ENCODE measurements at regions not wholly inside any gene's neighbourhood (a gene's known extent, or its start where the extent isn't known, plus 50 kb on each side); places are given as distances from the start of the nearest gene placed in this dataset.
A peak's percentile ranks its signal among the peaks of the same experiment; 100 is the strongest.
"Not testable (repeated sequence)": the region's sequence is repeated elsewhere in the genome, so short reads cannot be mapped to it uniquely, and the experiment has no call there.

GRCh38 chr5:125412561-125413495 is 666.4 kb upstream of the ZNF608 start:
- peak; percentile 58 for DNase-seq (ENCODE audit: low spot score)

GRCh38 chr5:125413496-125414274 is 667.2 kb upstream of the ZNF608 start:
- no peak for DNase-seq (ENCODE audit: low spot score)

GRCh38 chr5:125415126-125415525 is 668.7 kb upstream of the ZNF608 start:
- DNase-seq (ENCODE audit: low spot score) = no peak

GRCh38 chr5:125416055-125416454 is 669.6 kb upstream of the ZNF608 start:
- DNase-seq (ENCODE audit: low spot score) = no peak

- DNase-seq (ENCODE audit: low spot score) = no peak
These were observed 674.6 kb upstream of the ZNF608 start for GRCh38 chr5:125421006-125421405.

- no peak for DNase-seq (ENCODE audit: low spot score)
These were observed 675.9 kb upstream of the ZNF608 start for GRCh38 chr5:125422342-125422741.

- no peak for DNase-seq (ENCODE audit: low spot score)
These were observed 678.1 kb upstream of the ZNF608 start for GRCh38 chr5:125424402-125425141.

GRCh38 chr5:125429498-125429897 is 683.1 kb upstream of the ZNF608 start:
- no peak for DNase-seq (ENCODE audit: low spot score)

- no peak for DNase-seq (ENCODE audit: low spot score)
These were observed 687.0 kb upstream of the ZNF608 start for GRCh38 chr5:125433457-125433856.

GRCh38 chr5:125439243-125439642 is 692.8 kb upstream of the ZNF608 start:
- no peak for DNase-seq (ENCODE audit: low spot score)

- DNase-seq (ENCODE audit: low spot score) = no peak
These were observed 694.5 kb upstream of the ZNF608 start for GRCh38 chr5:125440905-125441304.

GRCh38 chr5:125446986-125447385 is 700.5 kb upstream of the ZNF608 start:
- no peak for DNase-seq (ENCODE audit: low spot score)

- DNase-seq (ENCODE audit: low spot score) = no peak
These were observed 704.3 kb upstream of the ZNF608 start for GRCh38 chr5:125450771-125451170.

GRCh38 chr5:125451622-125452021 is 705.2 kb upstream of the ZNF608 start:
- DNase-seq (ENCODE audit: low spot score) = no peak

- no peak for DNase-seq (ENCODE audit: low spot score)
These were observed 706.6 kb upstream of the ZNF608 start for GRCh38 chr5:125452991-125453390.

GRCh38 chr5:125455041-125455440 is 708.6 kb upstream of the ZNF608 start:
- no peak for DNase-seq (ENCODE audit: low spot score)

- not testable (repeated sequence) for DNase-seq (ENCODE audit: low spot score)
These were observed 709.6 kb upstream of the ZNF608 start for GRCh38 chr5:125456005-125456404.

GRCh38 chr5:125457617-125458016 is 711.2 kb upstream of the ZNF608 start:
- DNase-seq (ENCODE audit: low spot score) = no peak

- not testable (repeated sequence) for DNase-seq (ENCODE audit: low spot score)
These were observed 712.5 kb upstream of the ZNF608 start for GRCh38 chr5:125458949-125459348.

- no peak for DNase-seq (ENCODE audit: low spot score)
These were observed 715.2 kb upstream of the ZNF608 start for GRCh38 chr5:125461641-125462072.

GRCh38 chr5:125463466-125464092 is 717.1 kb upstream of the ZNF608 start:
- no peak for DNase-seq (ENCODE audit: low spot score)
